Transverse colon (tissue), 4 donors: ENCODE measurements at regions not wholly inside any gene's neighbourhood (a gene's known extent, or its start where the extent isn't known, plus 50 kb on each side); places are given as distances from the start of the nearest gene placed in this dataset.

Experiments
- EP300 ChIP-seq: sonication (generic); formaldehyde crosslinking; IDR thresholded peaks from one replicate; pipeline ENCODE4 v1.6.1; 2017; ENCODE audit warnings: antibody characterized with exemption, low read depth
- POLR2AphosphoS5 ChIP-seq, 3 donors: sonication (generic); formaldehyde crosslinking; IDR thresholded peaks; one replicate each; pipeline ENCODE4 v1.6.1; 2016; ENCODE audit warnings: antibody characterized with exemption in 3 of 3
- TF ChIP-seq, protein P1 (sequence below), 5 experiments: fragments of 200-600 bp in 3 of 5; fragments of 450-650 bp in 2 of 5; sonication (generic) in 3 of 5; IDR thresholded peaks; 1 replicate in 2 of 5; 2 replicates in 3 of 5; pipeline ENCODE4 v1.5.1; 2016 to 2017; ENCODE audit warnings: antibody characterized with exemption in 5 of 5, inconsistent platforms in 3 of 5, mild to moderate bottlenecking in 2 of 5, moderate library complexity in 1 of 5

DNA sequence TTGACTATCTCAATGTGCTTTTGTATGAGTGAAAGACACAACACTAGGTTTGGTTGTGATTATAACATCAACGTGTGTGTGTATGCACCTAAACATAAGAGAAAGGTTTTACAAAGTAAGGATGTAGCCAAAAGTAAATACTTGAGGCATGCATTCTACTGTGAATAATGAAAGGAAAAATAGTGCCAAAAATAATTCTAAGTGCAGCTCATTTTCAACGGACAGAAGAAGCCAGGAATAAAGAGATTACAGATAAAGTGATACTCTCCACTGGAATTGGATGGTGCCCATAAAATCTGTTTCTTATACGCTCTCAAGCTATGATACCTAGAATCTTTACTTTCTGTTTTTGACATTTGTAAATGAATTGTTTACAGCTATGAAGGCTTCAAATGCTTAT lies 135.0 kb upstream of the TMEM72 start:
- TF ChIP-seq EP300 (no peak), POLR2AphosphoS5 (IDR thresholded peaks at IDR 0.05) (no peak)
- TF ChIP-seq, protein P1, sequence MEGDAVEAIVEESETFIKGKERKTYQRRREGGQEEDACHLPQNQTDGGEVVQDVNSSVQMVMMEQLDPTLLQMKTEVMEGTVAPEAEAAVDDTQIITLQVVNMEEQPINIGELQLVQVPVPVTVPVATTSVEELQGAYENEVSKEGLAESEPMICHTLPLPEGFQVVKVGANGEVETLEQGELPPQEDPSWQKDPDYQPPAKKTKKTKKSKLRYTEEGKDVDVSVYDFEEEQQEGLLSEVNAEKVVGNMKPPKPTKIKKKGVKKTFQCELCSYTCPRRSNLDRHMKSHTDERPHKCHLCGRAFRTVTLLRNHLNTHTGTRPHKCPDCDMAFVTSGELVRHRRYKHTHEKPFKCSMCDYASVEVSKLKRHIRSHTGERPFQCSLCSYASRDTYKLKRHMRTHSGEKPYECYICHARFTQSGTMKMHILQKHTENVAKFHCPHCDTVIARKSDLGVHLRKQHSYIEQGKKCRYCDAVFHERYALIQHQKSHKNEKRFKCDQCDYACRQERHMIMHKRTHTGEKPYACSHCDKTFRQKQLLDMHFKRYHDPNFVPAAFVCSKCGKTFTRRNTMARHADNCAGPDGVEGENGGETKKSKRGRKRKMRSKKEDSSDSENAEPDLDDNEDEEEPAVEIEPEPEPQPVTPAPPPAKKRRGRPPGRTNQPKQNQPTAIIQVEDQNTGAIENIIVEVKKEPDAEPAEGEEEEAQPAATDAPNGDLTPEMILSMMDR (IDR thresholded peaks at IDR 0.05), result no peak
